HG03159 (cell line): ENCODE measurements at regions not wholly inside any gene's neighbourhood (a gene's known extent, or its start where the extent isn't known, plus 50 kb on each side); places are given as distances from the start of the nearest gene placed in this dataset.

Experiments used
- ATAC-seq: cut with Tn5 transposase; IDR thresholded peaks from one replicate; pipeline ENCODE4 v1.9.1; 2021; ENCODE audit warnings: mild to moderate bottlenecking, moderate library complexity; ENCODE audit not compliant: unreplicated experiment

DNA sequence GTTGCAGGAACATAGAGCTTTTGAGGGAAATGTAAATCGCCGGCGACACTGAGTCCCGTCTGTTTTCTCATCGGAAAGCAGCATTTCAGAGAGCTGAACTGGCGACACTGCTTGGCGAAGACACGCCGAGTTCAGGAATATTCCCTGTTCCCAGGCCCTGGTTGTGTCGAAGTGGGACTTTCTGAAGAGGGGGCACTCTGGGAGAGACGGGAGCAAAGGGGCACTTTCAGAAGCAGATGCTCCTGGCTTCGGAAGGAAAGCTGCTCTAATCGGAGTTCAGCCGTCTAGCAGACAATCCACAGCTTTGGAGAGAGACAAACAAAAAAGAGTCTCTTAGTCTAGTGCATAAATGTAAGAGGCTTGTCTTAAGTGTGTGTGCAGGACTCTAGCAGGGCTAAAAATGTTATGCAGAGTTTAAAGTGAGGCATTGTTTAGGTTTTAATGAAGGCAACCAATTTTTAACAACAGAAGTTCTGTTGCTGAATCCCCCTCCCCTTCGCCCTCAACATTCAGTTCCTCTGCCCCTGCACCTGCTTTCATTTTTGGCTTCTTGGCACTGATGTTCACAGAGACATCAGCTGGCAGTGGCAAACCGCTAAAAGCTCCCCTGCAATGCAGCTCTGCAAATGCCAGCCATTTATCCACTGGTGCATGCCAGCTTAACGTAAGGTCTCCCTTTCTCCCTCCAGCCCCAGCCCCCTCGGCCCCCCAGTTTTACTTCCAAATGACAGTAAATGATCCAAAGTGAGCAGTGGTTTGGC, 289.5 kb upstream of the MPDZ start:
- no peak for ATAC-seq

DNA sequence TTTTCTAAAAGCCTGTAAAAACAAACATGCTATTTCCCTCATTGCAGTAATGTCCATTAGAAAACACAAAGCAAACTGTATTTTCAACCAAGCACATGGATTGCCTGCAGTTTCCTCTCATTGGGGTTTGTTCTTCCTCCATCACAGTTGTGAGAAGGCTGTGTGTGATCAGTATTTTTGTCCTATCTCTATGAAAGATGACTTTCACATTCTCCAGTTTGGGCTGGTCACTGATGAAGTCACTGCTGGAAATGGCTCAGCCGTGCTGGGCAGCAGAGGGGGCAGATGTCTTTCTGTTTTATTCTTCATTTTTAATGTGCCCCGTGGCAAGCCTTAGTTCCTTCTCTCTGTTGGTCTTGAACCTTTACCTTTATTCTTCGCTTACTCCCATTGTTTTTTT, 288.9 kb upstream of the MPDZ start:
- ATAC-seq, result no peak

DNA sequence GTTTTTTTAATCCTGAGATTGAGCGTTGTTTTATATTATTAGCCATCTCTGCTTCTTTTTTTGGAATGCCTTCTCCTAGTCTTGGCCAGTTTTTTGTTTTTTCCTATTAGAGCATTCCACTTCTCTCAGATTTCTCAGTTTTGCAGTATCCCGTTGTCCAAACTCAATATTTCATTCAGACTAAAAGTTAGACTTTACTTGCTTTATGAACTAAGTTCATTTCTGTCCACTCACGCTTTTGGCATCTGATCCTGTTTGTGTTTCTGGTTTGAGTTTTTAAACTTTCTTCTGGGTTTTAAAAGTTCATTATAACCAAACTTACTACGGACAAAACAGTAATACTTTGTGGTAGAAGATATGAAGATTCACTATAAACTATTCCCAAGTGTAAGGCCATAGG, 288.3 kb upstream of the MPDZ start:
- ATAC-seq, result no peak

DNA sequence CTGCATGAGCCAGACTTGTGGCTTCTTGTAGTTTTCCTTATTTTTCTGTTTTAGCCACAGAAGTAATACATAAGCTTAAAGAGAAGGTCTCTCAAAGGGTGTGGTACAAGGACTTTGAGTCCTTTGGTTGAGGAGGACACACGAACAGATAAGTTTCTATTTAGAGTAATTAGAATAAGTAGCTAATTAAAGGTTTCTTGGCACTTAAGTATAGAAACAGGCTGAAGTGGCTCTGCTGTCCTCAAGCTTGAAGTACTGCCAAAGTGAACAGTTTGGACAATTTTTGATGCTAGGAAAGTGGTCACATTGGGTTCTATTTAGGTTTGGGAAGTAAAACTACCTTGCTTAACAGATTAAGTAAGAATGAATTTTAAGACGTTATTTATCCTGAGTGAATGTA, 278.3 kb upstream of the MPDZ start:
- ATAC-seq, result no peak

DNA sequence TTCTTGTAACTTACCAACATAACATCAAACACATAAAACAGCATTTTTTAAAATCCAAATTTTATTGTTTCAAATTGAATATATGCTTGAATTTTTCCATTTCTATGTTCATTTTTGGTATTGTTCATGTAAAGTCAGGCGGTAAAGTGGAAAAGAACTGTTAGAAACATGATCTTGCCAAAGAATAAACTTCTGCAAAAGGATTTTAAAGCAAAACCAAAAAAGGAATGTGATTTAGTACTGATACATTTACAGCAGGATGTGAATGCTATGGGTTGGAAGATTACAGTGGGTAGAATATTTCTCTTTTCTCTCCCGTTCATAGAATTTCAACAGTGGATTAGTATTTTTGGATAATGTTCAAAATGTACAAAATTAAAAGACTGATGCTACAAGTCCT, 277.2 kb upstream of the MPDZ start:
- ATAC-seq, result no peak

DNA sequence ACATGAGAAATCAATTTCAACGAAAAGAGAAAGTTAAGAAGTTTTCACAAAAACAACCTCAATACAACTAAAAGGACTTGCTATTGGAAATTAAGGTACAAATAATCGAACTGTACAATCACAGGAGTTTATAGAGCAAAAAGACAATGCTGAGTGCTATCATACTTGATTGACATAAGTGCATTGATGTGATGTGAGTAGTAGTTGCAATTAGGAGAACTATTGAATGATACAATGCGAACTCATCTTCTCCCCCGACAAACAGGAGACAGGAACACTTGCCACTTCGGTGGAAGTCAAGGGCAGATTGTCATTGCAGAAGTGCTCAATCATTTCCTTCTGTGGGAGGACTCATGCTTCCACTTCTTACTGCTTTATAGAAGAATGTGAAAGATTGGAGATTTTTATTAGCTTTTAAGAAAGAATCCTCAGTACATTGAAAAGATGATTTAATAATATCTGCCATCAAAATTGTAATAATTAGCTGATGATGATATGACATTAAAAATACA, 276.6 kb upstream of the MPDZ start:
- ATAC-seq, result no peak

DNA sequence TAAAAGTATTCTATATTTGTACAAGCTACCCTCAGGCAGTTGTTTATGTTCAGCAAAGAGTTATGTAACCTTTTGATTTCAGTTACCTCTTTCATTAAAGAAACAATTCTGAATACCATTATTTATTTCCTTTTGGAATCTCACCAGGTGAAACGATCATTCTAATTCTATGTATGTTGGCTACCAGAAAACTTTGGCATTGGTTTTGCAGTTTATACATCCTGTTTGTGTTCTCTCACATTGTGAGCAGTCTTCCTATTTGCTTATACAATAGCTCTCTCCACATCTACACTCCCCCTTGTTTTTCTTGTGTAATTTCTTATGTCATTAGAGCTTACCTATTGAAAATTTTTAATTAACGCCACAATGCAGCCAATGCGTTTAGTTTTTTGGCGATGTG, 276.0 kb upstream of the MPDZ start:
- ATAC-seq, result no peak

DNA sequence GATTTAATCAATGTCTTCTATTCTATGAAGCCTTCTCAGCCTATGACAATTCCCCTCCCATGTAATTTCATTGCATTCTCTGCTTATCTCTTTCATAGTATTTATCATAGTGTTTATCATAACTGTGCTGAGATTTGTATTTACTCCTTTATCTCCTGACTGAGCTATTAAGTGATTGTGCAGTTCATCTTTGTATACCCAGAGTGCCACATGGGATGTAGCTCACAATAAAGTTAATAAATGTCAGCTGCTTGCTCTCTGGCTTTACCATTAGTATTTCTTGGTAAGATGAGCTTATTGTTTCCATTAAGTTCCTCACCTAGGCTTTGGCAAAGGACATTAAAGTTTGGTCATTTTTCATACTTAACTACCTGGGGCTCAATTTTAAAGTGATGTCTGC, 275.1 kb upstream of the MPDZ start:
- ATAC-seq, result no peak

DNA sequence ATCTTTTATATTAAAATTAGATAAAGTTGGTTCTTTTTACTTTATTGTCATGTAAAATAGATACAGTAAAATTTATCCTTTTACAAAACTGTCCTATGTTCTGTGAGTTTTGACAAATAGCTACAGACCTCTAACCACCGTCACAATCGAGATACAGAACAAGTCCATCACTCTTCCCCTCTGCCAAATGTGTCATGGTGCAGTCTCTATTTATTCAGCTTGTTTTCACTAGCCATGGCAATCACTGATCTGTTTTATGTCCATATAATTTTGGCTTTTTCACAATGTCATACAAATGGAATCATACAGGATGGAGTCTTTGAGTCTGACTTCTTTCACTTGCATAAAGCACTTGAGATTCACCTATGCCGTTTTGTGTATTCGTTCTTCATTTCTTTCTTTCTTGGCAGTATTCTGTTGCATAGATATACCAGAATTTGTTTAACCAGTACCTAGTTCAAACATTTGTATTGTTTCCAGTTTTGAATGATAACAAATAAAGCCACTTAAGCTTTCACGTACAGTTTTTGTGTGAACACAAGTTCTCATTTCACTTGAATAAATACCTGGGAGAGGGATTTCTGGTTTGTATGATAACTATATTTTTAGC, 273.2 kb upstream of the MPDZ start:
- ATAC-seq, result no peak

DNA sequence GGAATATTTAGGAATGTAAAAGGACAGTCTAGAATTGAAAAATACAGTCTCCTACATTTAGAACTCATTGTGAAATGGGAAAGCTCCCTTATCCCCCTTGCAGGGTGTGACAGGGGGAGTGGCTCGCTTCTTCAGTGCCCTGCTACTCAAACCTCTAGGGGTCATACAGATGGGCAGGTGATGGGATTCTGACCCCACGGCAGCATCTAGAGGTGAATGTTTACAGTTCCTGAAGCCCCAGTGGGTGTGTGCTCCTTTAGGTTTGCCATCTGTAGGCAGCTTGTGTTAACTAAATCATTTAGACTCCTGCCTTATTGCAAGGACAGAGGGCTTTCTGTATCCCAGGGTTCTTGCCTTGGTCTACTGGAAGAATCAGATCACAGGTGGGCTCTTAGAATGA, 271.0 kb upstream of the MPDZ start:
- no peak for ATAC-seq

DNA sequence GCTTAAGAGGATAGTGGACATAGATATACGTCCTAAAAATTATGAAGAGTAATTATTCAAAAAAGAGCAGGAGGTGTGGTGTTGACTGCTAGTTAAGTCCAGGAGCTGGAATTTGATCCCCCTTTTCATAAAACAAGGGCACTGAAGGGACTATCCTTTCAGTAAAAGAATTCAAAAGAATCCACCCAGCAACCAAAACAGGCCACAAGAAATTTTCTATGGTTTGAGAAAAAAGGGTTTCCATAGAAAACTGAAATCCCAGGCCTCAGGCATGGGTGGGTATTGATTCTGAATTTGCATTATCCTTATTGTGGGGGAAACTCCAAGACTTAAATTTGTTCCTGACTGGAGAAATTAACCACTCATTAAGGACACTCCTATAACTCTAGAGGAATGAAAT, 269.0 kb upstream of the MPDZ start:
- no peak for ATAC-seq

DNA sequence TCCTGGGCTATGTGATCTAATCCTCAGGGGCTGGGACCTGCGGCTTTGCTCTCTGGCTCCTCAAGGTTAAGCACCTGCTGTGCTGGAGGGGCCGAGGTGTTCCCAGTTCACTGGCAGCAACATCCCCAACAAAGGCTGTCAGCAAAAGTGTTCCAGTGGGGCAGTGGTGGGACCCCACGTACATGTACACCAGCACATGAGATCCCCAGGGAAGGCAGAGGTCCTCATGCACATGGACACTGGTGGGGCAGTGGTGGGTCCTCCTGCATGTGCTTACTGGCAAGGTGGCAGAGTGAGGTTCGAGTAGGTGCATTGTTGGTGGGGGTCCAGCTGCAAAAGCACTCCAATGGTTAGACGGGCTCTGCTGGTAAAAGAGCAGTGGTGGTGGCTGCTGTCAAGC, 255.6 kb upstream of the MPDZ start:
- no peak for ATAC-seq

DNA sequence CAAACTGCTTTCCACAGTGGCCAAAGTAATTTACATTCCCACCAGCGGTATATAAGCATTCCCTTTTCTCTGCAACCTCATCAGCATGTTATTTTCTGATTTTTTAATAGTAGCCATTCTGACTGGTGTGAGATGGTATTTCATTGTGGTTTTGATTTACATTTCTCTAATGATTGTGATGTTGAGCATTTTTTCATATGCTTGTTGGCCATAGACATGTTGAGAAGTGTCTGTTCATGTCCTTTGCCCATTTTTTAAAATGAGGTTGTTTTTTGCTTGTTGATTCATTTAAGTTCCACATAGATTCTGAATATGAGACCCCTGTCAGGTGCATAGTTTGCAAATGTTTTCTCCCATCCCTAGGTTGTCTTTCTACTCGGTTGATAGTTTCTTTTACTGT, 254.5 kb upstream of the MPDZ start:
- no peak for ATAC-seq

DNA sequence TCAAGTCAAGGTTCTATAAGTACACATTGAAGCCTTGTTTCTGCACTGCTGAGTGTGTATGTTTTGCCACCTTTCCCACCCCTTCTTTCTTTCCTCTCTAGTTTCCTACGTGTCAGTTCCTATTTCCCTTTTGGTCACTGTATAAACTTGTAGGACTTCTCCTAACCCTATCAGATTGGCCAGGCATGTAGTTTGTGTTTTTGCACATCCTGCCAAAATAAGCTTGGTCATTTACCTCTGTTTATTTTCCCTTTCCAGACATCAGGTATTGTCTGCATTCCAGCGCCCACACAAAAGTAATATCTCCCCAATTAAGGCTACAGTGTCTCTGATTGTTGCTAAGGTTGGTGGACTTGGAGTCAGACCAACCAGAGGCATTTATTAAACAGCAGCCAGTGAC, 252.9 kb upstream of the MPDZ start:
- no peak for ATAC-seq

DNA sequence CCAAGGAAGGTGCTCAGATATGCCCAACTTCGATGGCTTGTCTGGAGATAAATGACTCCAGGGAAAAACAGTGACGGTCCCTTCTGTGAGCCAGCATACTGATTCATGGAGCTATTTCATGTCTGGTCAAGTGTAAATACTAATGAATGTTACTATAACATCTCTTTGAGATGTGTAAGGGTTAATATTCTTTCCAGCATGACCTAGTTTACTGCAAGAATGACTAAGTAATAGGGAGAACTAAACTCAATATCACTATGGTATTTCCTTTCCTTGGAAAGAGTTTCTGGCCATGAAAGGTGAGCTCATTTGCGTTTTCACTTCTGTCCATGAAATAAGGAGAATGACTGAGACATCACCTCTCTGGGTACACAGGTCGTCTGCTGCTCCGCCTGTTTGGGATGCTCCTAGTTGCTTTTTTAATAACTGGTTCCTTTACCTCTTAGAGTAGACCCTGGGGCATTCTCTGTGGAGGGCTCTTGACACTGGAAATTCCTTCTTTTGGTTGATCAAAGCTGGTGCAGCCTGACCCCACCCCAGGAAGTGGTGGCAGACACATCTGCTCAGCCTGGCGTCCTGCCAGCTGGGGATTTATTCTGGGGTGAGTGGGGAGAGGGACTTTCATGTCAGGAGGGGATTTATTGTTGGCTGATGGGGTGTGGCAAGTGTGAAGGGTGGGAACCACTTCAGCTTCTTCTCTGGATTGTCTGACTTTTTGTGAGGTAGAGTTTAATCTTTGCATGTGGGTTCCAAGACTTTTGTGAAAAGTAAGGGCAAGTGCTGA, 250.0 kb upstream of the MPDZ start:
- no peak for ATAC-seq

DNA sequence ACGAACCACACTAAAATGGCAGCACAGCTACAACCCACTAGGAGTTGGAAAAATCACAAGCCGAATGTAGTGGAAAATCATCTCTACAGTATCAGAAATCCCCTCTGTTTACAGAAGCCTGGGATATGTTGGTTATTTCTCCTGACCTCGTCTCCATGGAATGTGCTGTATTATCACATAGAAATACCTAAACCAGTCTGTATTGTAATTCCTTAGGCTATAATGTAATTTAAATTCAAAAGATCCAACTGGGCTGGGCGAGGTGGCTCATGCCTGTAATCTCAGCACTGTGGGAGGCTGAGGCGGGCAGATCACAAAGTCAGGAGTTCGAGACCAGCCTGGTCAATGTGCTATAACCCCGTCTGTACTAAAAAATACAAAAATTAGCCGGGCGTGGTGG, 244.8 kb upstream of the MPDZ start:
- no peak for ATAC-seq

DNA sequence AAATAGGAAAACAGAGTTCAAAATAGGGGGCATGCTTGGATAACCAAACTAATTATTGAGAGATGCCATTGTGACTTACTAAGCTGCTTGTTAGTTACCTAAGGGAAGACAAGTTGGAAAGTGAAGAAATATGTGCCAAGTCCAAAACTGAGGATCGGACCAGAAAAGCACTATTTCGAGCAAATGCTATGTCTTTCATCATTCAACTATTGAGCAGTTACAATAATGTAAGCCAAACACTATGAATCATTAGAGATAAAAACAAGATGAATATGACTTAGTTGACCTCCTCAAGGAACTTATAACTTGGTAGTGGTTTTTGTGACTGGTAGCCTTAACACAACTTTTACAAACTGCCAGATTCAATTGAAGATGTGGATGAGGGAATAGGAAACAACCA, 240.6 kb upstream of the MPDZ start:
- no peak for ATAC-seq

DNA sequence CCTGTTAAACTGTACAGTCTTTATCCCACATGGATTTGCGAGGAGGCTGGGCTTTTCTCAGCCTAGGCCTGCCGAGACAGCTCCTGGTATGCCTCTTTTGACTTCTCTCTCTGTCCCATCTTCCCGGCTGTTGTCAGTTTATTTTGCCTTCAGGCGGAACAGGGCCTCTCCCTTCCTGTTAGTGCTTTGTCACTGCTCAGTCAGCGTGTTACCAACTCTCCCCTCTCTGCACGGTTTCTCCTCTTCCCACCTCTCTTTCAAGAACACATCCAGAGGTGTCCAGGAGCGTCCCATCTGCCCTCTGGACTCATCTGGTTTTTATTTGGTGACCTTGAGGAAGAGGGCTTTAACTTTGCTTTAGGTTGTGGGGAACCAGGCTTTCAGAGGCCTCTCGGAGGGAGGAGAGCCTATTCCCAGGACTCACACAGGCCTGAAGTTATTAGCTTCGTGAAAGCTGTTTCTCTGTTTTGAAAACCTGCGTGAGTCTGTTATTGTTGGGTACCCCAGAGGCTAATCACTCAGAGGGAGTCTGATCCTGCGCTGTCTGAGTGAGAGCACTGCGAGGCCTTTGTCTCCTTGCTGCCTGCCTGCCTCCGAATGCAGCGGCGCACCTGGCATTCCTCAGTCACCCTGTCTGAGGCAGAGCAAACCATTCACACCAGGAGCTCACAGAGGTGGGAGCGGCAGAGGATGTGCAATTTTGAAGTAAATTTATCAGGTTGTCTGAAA, 234.4 kb upstream of the MPDZ start:
- ATAC-seq, result no peak

DNA sequence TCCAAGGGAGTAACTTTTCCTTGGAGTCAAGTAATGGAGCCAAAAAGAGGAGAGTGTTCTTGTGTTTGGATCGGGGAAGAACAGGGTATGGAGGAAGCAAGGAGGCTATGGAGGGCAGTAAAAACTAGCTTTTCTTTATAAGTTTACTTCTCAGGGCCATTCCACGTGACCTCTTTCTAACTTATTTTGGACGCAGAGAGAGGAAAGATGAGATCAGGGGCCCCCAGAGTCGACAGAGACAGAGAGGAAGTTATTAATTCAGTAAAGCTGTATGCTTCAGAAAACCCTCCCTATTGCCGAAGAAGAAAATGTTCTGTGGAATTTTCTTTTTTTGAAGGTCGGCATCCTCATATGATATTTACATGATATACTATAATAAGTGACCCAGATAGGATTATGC, 233.8 kb upstream of the MPDZ start:
- no peak for ATAC-seq

DNA sequence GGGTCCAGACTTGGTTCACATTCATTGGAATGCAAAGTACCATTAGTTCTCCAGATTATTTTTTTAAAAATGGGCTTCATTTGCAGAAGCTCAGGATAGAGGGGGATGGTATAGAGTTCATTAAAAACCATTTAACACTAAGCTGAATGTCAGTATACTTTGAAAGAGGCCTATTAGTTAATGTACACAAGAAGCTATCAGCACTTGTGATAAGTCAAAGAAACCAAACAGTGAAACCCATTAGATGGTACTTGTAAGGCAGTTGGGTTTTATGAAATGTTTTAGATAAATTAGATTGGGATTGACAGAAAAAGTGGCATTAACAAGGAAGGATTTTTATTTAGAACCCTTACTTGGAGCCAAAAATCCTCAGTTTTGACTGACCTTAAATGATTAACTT, 229.2 kb upstream of the MPDZ start:
- ATAC-seq, result no peak

DNA sequence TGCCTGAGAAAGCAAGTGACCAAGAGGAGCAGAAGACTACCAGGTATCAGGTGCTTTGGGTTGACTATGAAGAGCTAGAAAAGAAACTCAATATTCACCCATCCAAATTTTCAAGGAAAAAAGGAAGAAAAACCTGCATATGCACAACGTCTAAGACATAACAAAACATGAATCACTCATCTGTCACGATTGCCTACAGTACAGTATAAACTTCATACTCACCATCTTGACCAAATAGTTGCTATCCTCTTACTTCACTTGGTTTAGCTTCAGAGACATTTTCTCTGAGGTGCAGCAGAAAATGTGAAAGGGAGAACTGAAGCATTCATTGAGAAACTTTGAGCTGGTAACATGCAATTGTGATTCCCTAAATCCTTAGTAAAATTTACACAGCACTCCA, 228.6 kb upstream of the MPDZ start:
- ATAC-seq, result no peak
